H1 (cell line): ENCODE measurements at regions not wholly inside any gene's neighbourhood (a gene's known extent, or its start where the extent isn't known, plus 50 kb on each side); places are given as distances from the start of the nearest gene placed in this dataset.

ENCODE experiments used
- CTCF ChIA-PET: fragments of 300-600 bp; sonication (Branson Sonifier 250); formaldehyde crosslinking; loops from one replicate; lab custom pipeline; 2021; ENCODE audit not compliant: partially characterized antibody; lab: Charles Lee
- POLR2A ChIA-PET: fragments of 300-600 bp; sonication (Branson Sonifier 250); formaldehyde crosslinking; loops from one replicate; lab custom pipeline; 2021; ENCODE audit warnings: inconsistent platforms; ENCODE audit not compliant: partially characterized antibody; lab: Charles Lee
- DNase-seq, 2 experiments: peaks; one replicate each; pipeline versions ENCODE4 v3.0.0 to v3.0.0-alpha.2; 2010 to 2022; ENCODE audit warnings: low spot score in 2 of 2, low read depth in 1 of 2, mixed read lengths in 1 of 2
- FAIRE-seq: peaks from 2 replicates; lab custom pipeline; 2011; peaks lifted over from hg19 to GRCh38; lab: Jason Lieb, UNC
- H2AFZ ChIP-seq: 2 replicates; pipeline ENCODE4 v1.8.1; 2012; ENCODE audit warnings: low read length, inconsistent platforms
- H2AK5ac ChIP-seq: 2 replicates; pipeline ENCODE4 v1.6.1; 2013; ENCODE audit warnings: low read depth, low read length
- H2BK120ac ChIP-seq: replicated peaks from 2 replicates; pipeline ENCODE3; 2013; ENCODE audit warnings: low read depth, low read length, inconsistent platforms
- H2BK12ac ChIP-seq: 2 replicates; pipeline ENCODE4 v1.6.1; 2013; ENCODE audit warnings: low read depth, low read length
- H2BK15ac ChIP-seq: 2 replicates; pipeline ENCODE4 v1.6.1; 2013; ENCODE audit warnings: low read length
- H2BK20ac ChIP-seq: 2 replicates; pipeline ENCODE4 v1.6.1; 2013; ENCODE audit warnings: low read length
- H2BK5ac ChIP-seq: 2 replicates; pipeline ENCODE4 v1.6.1; 2013; ENCODE audit warnings: low read depth, low read length
- H3K14ac ChIP-seq: 2 replicates; pipeline ENCODE4 v1.6.1; 2013; ENCODE audit warnings: inconsistent platforms; ENCODE audit not compliant: insufficient read length
- H3K18ac ChIP-seq: 2 replicates; pipeline ENCODE4 v1.6.1; 2013; ENCODE audit warnings: low read length; ENCODE audit errors: extremely low read depth
- H3K23ac ChIP-seq: 2 replicates; pipeline ENCODE4 v1.6.1; 2013; ENCODE audit warnings: inconsistent platforms; ENCODE audit not compliant: insufficient read length
- H3K23me2 ChIP-seq: 2 replicates; pipeline ENCODE4 v1.6.1; 2013; ENCODE audit warnings: low read depth, low read length
- H3K27ac ChIP-seq: 2 replicates; pipeline ENCODE4 v1.6.1; 2011; ENCODE audit warnings: low read depth, low read length, inconsistent platforms
- H3K27me3 ChIP-seq, 4 experiments: replicated peaks in 1 of 4; 1 replicate in 1 of 4; 2 replicates in 3 of 4; pipeline versions ENCODE4 v1.6.1 to v1.8.1; 2011 to 2013; ENCODE audit warnings: low read length in 3 of 4, mild to moderate bottlenecking in 3 of 4, inconsistent platforms in 2 of 4, mixed read lengths in 2 of 4, moderate library complexity in 1 of 4; ENCODE audit not compliant: control insufficient read depth in 3 of 4, insufficient read depth in 3 of 4; ENCODE audit errors: extremely low read depth in 1 of 4
- H3K36me3 ChIP-seq, 4 experiments: 2 replicates each; pipeline versions ENCODE4 v1.6.1 to v1.8.1; 2011 to 2013; ENCODE audit warnings: mild to moderate bottlenecking in 4 of 4, low read length in 3 of 4, moderate library complexity in 2 of 4, control low read depth in 1 of 4, inconsistent platforms in 1 of 4; ENCODE audit not compliant: insufficient read depth in 4 of 4, control insufficient read depth in 2 of 4
- H3K4ac ChIP-seq: replicated peaks from 2 replicates; pipeline ENCODE3; 2013; ENCODE audit warnings: low read length, low read depth, mixed read lengths, inconsistent platforms; ENCODE audit not compliant: insufficient read length
- H3K4me1 ChIP-seq, 4 experiments: replicated peaks in 1 of 4; 1 replicate in 1 of 4; 2 replicates in 3 of 4; pipeline versions ENCODE4 v1.6.1 to v1.8.1; 2011 to 2013; ENCODE audit warnings: low read length in 3 of 4, inconsistent platforms in 2 of 4, mixed read lengths in 1 of 4; ENCODE audit not compliant: insufficient read depth in 4 of 4, control insufficient read depth in 3 of 4
- H3K4me2 ChIP-seq, 2 experiments: 2 replicates each; pipeline versions ENCODE4 v1.6.1 to v1.8.1; 2011 to 2013; ENCODE audit warnings: low read depth in 2 of 2, low read length in 2 of 2, control low read depth in 1 of 2, inconsistent platforms in 1 of 2, mild to moderate bottlenecking in 1 of 2; ENCODE audit not compliant: insufficient read depth in 1 of 2
- H3K4me3 ChIP-seq, 4 experiments: fragments of 200-600, 300-600 bp in 1 of 4; sonication (generic), shearing (Covaris generic), sonication (Bioruptor Twin) in 1 of 4; 2 replicates each; pipeline versions ENCODE4 v1.5.1 to v1.8.1; 2011 to 2016; ENCODE audit warnings: low read length in 4 of 4, low read depth in 3 of 4, control low read depth in 2 of 4, inconsistent platforms in 2 of 4, mild to moderate bottlenecking in 2 of 4, mixed read lengths in 1 of 4, moderate library complexity in 1 of 4; ENCODE audit not compliant: insufficient read depth in 2 of 4; ENCODE audit errors: extremely low read depth in 1 of 4
- H3K56ac ChIP-seq: replicated peaks from 2 replicates; pipeline ENCODE3; 2013; ENCODE audit warnings: low read depth, mild to moderate bottlenecking, mixed read lengths, low read length, inconsistent platforms; ENCODE audit not compliant: insufficient read length
- H3K79me1 ChIP-seq: 2 replicates; pipeline ENCODE4 v1.6.1; 2013; ENCODE audit warnings: low read depth, low read length, control low read depth
- H3K79me2 ChIP-seq, 2 experiments: 2 replicates each; pipeline versions ENCODE4 v1.6.1 to v1.8.1; 2012 to 2013; ENCODE audit warnings: low read length in 2 of 2, mild to moderate bottlenecking in 2 of 2, inconsistent platforms in 1 of 2; ENCODE audit not compliant: insufficient read depth in 2 of 2, control insufficient read depth in 1 of 2
- H3K9ac ChIP-seq, 4 experiments: replicated peaks in 1 of 4; 1 replicate in 1 of 4; 2 replicates in 3 of 4; pipeline versions ENCODE4 v1.6.1 to v1.8.1; 2011 to 2013; ENCODE audit warnings: low read depth in 3 of 4, low read length in 3 of 4, control low read depth in 2 of 4, mild to moderate bottlenecking in 2 of 4, moderate library complexity in 2 of 4, inconsistent platforms in 1 of 4; ENCODE audit errors: extremely low read depth in 1 of 4
- H3K9me3 ChIP-seq, 2 experiments: 2 replicates each; pipeline versions ENCODE4 v1.6.1 to v1.8.1; 2012 to 2013; ENCODE audit warnings: mild to moderate bottlenecking in 2 of 2, moderate library complexity in 2 of 2, control low read depth in 1 of 2, inconsistent platforms in 1 of 2, low read depth in 1 of 2, low read length in 1 of 2, mixed read lengths in 1 of 2; ENCODE audit not compliant: insufficient read depth in 2 of 2
- H4K20me1 ChIP-seq, 2 experiments: replicated peaks in 1 of 2; 2 replicates each; pipeline versions ENCODE3 to v1.8.1; 2011 to 2013; ENCODE audit warnings: inconsistent platforms in 2 of 2, low read length in 2 of 2, mild to moderate bottlenecking in 1 of 2; ENCODE audit not compliant: insufficient read depth in 2 of 2, control insufficient read depth in 1 of 2
- H4K5ac ChIP-seq: 2 replicates; pipeline ENCODE4 v1.6.1; 2013; ENCODE audit warnings: low read length, low read depth, mixed read lengths, inconsistent platforms; ENCODE audit not compliant: insufficient read length
- H4K8ac ChIP-seq: 2 replicates; pipeline ENCODE4 v1.8.0; 2013; ENCODE audit warnings: mild to moderate bottlenecking, moderate library complexity, low read length, inconsistent platforms; ENCODE audit not compliant: insufficient read depth; ENCODE audit errors: extremely low read depth
- H4K91ac ChIP-seq: replicated peaks from 2 replicates; pipeline ENCODE3; 2013; ENCODE audit warnings: low read length, mixed read lengths, inconsistent platforms; ENCODE audit not compliant: insufficient read length
- E2F6 ChIP-seq: IDR thresholded peaks from 2 replicates; pipeline ENCODE4 v1.6.1; 2012; ENCODE audit warnings: inconsistent platforms
- PHF8 ChIP-seq: fragments of 200-600 bp; sonication (generic); conservative IDR thresholded peaks from 2 replicates; pipeline ENCODE4 v1.7.1; 2012; ENCODE audit warnings: low read depth, mild to moderate bottlenecking, inconsistent platforms, low read length, moderate library complexity
- WGBS, 2 experiments: shearing (Covaris generic) in 1 of 2; methylation state at CpG; one replicate each; pipeline versions ENCODE4 v1.1.6 to v1.1.7; 2013 to 2015; ENCODE audit warnings: low lambda C conversion rate in 2 of 2, mixed read lengths in 2 of 2, inconsistent platforms in 1 of 2, low coverage in 1 of 2, missing lambda C conversion rate in 1 of 2; ENCODE audit not compliant: insufficient replicate concordance in 2 of 2, insufficient coverage in 1 of 2, insufficient read length in 1 of 2; ENCODE audit errors: extremely low coverage in 1 of 2, missing lambda C conversion rate in 1 of 2; 5-methylcytosine and 5-hydroxymethylcytosine counted together

DNA sequence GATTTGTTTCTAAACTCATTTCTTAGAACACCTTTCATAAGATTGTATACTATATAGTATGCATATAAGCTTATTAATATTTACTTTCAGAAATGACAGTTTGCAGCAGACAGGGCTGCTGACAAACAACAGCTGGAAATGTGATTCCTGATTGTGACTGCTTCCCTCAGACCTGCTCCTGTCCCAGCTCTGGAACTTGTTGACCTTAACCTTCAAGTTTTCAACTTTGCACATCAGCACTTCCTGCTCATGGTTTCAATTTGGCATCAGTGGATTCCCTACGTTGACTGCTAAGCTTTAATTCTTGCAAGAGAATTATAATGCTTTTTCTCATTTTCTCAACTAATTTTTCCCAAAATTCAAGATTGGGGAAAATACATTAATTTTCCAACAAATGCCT, 459.2 kb upstream of the ACVR2A start:
- H3K56ac ChIP-seq, result no peak overlapping the region
- H3K4me1 ChIP-seq, result peaks cover 0 to 5% (median 0%) of the 10 kb centered on the region in 4 experiments; a peak in 1 of 7 replicates
- H3K14ac ChIP-seq, result no peak overlapping the region
- no peak overlapping the region for H3K9ac ChIP-seq
- no peaks in the 10 kb centered on the region for H4K20me1 ChIP-seq
- no peaks in the 10 kb centered on the region for H3K79me2 ChIP-seq
- H2BK120ac ChIP-seq, result no peak overlapping the region
- ChIA-PET CTCF (no interaction called here), POLR2A (no interaction called here)
- H3K27ac ChIP-seq, result no peak overlapping the region
- H3K23ac ChIP-seq, result no peak overlapping the region
- H3K23me2 ChIP-seq, result no peaks in the 10 kb centered on the region
- no peak overlapping the region for H3K4me2 ChIP-seq
- no peaks in the 10 kb centered on the region for H3K36me3 ChIP-seq
- H4K5ac ChIP-seq, result no peak overlapping the region
- H3K18ac ChIP-seq, result no peak overlapping the region
- no peak overlapping the region for H2AFZ ChIP-seq
- no peaks in the 10 kb centered on the region for H3K27me3 ChIP-seq
- no peak overlapping the region for H4K91ac ChIP-seq
- WGBS, 2 experiments, result 82% methylated on average over 1 of the region's 1 CpG; no CpG with 5 or more reads in 1 of the 2 experiments
- H2BK5ac ChIP-seq, result no peak overlapping the region
- no peak for TF ChIP-seq E2F6
- no peak for TF ChIP-seq PHF8
- FAIRE-seq (no peak), DNase-seq (no peak)
- no peak overlapping the region for H3K4ac ChIP-seq
- H2BK15ac ChIP-seq, result no peak overlapping the region
- no peak overlapping the region for H2AK5ac ChIP-seq
- no peak overlapping the region for H2BK12ac ChIP-seq
- H3K4me3 ChIP-seq, result no peak overlapping the region
- H4K8ac ChIP-seq, result no peak overlapping the region
- H3K79me1 ChIP-seq, result no peaks in the 10 kb centered on the region
- H3K9me3 ChIP-seq, result no peaks in the 10 kb centered on the region
- H2BK20ac ChIP-seq, result no peak overlapping the region
